Sigmoid colon (tissue), 6 donors: ENCODE measurements at regions not wholly inside any gene's neighbourhood (a gene's known extent, or its start where the extent isn't known, plus 50 kb on each side); places are given as distances from the start of the nearest gene placed in this dataset.

Source experiments
- DNase-seq: peaks from one replicate; pipeline ENCODE4 v3.0.0-alpha.2; 2019
- H3K27ac ChIP-seq, 4 donors: fragments of 200-600 bp; sonication (generic); one replicate each; pipeline ENCODE4 v1.5.1; 2016 to 2019; ENCODE audit warnings: mild to moderate bottlenecking in 1 of 4
- H3K27me3 ChIP-seq, 3 donors: fragments of 200-600 bp; sonication (generic); one replicate each; pipeline ENCODE4 v1.5.1; 2019; ENCODE audit warnings: mild to moderate bottlenecking in 1 of 3
- H3K36me3 ChIP-seq, 4 donors: fragments of 200-600 bp; sonication (generic); one replicate each; pipeline ENCODE4 v1.5.1; 2016 to 2019
- H3K4me1 ChIP-seq, 4 donors: fragments of 200-600 bp; sonication (generic); one replicate each; pipeline ENCODE4 v1.5.1; 2017 to 2019
- H3K4me3 ChIP-seq, 4 donors: fragments of 200-600 bp; sonication (generic); one replicate each; pipeline ENCODE4 v1.5.1; 2017 to 2019; ENCODE audit warnings: mild to moderate bottlenecking in 2 of 4, moderate library complexity in 1 of 4
- H3K9me3 ChIP-seq, 4 donors: fragments of 200-600 bp in 3 of 4; sonication (generic) in 3 of 4; one replicate each; pipeline versions ENCODE4 v1.5.1 to v1.6.1; 2013 to 2019
- CTCF ChIP-seq, 4 experiments: fragments of 450-650 bp in 3 of 4; fragments of 200-600 bp in 1 of 4; IDR thresholded peaks; one replicate each; pipeline ENCODE4 v1.5.1; 2016 to 2019; ENCODE audit warnings: antibody characterized with exemption in 4 of 4, mild to moderate bottlenecking in 3 of 4, moderate library complexity in 2 of 4
- EP300 ChIP-seq, 4 donors: sonication (generic); formaldehyde crosslinking; IDR thresholded peaks; one replicate each; pipeline ENCODE4 v1.6.1; 2017; ENCODE audit warnings: antibody characterized with exemption in 4 of 4
- POLR2A ChIP-seq, 2 donors: fragments of 450-650 bp; IDR thresholded peaks; one replicate each; pipeline ENCODE4 v1.6.1; 2016; ENCODE audit warnings: antibody characterized with exemption in 2 of 2, mild to moderate bottlenecking in 2 of 2, moderate library complexity in 2 of 2
- POLR2AphosphoS5 ChIP-seq, 4 donors: sonication (generic); formaldehyde crosslinking; IDR thresholded peaks; one replicate each; pipeline ENCODE4 v1.6.1; 2017; ENCODE audit warnings: antibody characterized with exemption in 4 of 4
- WGBS, 2 donors: extraction: QIAGEN DNeasy Blood & Tissue Kit; methylation state at CpG; one replicate each; pipeline ENCODE4 v1.1.7; 2013; 5-methylcytosine and 5-hydroxymethylcytosine counted together
- intact Hi-C: fragments of 100-400 bp; cut with DNase I; formaldehyde crosslinking; loops from one replicate; pipeline ENCODE4 v1.15.1; 2023
- donor health status: healthy with polysubstance abuse.
- donor health status: healthy.

- DNase-seq = no peak
- Histone ChIP-seq H3K4me1 (peaks cover 0 to 32% (median 9%) of the 10 kb centered on the region in 4 donors), H3K4me3 (no peak overlapping the region), H3K36me3 (no peaks in the 10 kb centered on the region), H3K27me3 (no peaks in the 10 kb centered on the region), H3K27ac (peak overlapping the region in 2 of 4 donors; percentile 11 to 63), H3K9me3 (no peaks in the 10 kb centered on the region)
- TF ChIP-seq CTCF (IDR thresholded peaks at IDR 0.05) = no peak
- 3 to 32% methylated on average over 6 of the region's 6 CpGs for WGBS, 2 donors
- intact Hi-C loops = no loop called here
These were observed 314.4 kb downstream of the MTX2 start for GRCh38 chr2:176583607-176584006.

GRCh38 chr2:176584333-176584732 lies 315.1 kb downstream of the MTX2 start:
- Histone ChIP-seq H3K4me3 (no peak overlapping the region), H3K27me3 (no peaks in the 10 kb centered on the region), H3K4me1 (peaks cover 0 to 32% (median 9%) of the 10 kb centered on the region in 4 donors), H3K27ac (peak overlapping the region in 1 of 4 donors; percentile 63), H3K36me3 (no peaks in the 10 kb centered on the region), H3K9me3 (no peaks in the 10 kb centered on the region)
- no peak for DNase-seq
- no peak for TF ChIP-seq POLR2A (IDR thresholded peaks at IDR 0.05)
- TF ChIP-seq POLR2AphosphoS5 (IDR thresholded peaks at IDR 0.05) = no peak
- TF ChIP-seq EP300 (IDR thresholded peaks at IDR 0.05) = no peak
- no peak for TF ChIP-seq CTCF (IDR thresholded peaks at IDR 0.05)
- intact Hi-C loops = no loop called here
- WGBS, 2 donors = 16 to 59% methylated on average over 3 of the region's 3 CpGs

DNA sequence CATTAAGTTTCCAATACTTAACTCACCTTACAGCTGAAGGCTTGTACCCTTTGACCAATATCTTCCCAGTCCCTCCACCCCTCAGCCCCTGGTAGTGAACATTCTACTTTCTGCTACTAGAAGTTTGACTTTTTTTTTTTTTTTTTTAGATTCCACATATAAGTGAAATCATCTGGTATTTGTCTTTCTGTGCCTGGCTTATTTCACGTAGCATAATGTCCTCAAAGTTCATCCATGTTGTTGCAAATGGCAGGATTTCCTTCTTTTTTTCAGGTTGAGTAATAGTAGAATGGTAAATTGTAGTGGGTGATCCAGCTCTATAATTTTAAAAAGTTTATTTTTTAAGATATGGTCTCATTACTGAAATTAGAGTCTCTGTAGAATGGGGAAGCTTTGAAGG lies 316.0 kb downstream of the MTX2 start:
- DNase-seq = no peak
- WGBS, 2 donors = 80 to 86% methylated on average over 1 of the region's 1 CpG
- intact Hi-C loops = no loop called here
- no peaks in the 10 kb centered on the region for H3K27me3 ChIP-seq
- H3K27ac ChIP-seq = no peak overlapping the region
- H3K9me3 ChIP-seq = no peaks in the 10 kb centered on the region
- peaks cover 0 to 32% (median 9%) of the 10 kb centered on the region in 4 donors for H3K4me1 ChIP-seq
- H3K36me3 ChIP-seq = no peaks in the 10 kb centered on the region
- TF ChIP-seq POLR2AphosphoS5 (IDR thresholded peaks at IDR 0.05) = no peak
- TF ChIP-seq EP300 (IDR thresholded peaks at IDR 0.05) = no peak
- no peak for TF ChIP-seq CTCF (IDR thresholded peaks at IDR 0.05)
- no peak for TF ChIP-seq POLR2A (IDR thresholded peaks at IDR 0.05)
- H3K4me3 ChIP-seq = no peak overlapping the region

- intact Hi-C loops = no loop called here
- H3K36me3 ChIP-seq = no peaks in the 10 kb centered on the region
- TF ChIP-seq EP300 (IDR thresholded peaks at IDR 0.05) (no peak), POLR2AphosphoS5 (IDR thresholded peaks at IDR 0.05) (no peak), CTCF (IDR thresholded peaks at IDR 0.05) (no peak)
- H3K4me1 ChIP-seq = peaks cover 0 to 32% (median 9%) of the 10 kb centered on the region in 4 donors
- H3K4me3 ChIP-seq = no peak overlapping the region
- no peaks in the 10 kb centered on the region for H3K9me3 ChIP-seq
- WGBS, 2 donors = 37 to 71% methylated on average over 2 of the region's 2 CpGs
- H3K27ac ChIP-seq = no peak overlapping the region
- H3K27me3 ChIP-seq = no peaks in the 10 kb centered on the region
- DNase-seq = no peak
These were observed 316.5 kb downstream of the MTX2 start for GRCh38 chr2:176585791-176586190.

GRCh38 chr2:176589287-176589686 lies 320.0 kb downstream of the MTX2 start:
- Histone ChIP-seq H3K27ac (no peak overlapping the region), H3K9me3 (no peaks in the 10 kb centered on the region), H3K36me3 (no peaks in the 10 kb centered on the region), H3K4me3 (no peak overlapping the region), H3K27me3 (no peaks in the 10 kb centered on the region), H3K4me1 (peaks cover 0 to 3% (median 0%) of the 10 kb centered on the region in 4 donors)
- 79 to 84% methylated on average over 7 of the region's 7 CpGs for WGBS, 2 donors
- TF ChIP-seq POLR2A (IDR thresholded peaks at IDR 0.05) (no peak), CTCF (IDR thresholded peaks at IDR 0.05) (no peak), EP300 (IDR thresholded peaks at IDR 0.05) (no peak), POLR2AphosphoS5 (IDR thresholded peaks at IDR 0.05) (no peak)
- no peak for DNase-seq
- intact Hi-C loops = no loop called here
